ENCODE measurements at regions not wholly inside any gene's neighbourhood (a gene's known extent, or its start where the extent isn't known, plus 50 kb on each side); places are given as distances from the start of the nearest gene placed in this dataset.

GRCh38 chr12:102321305-102322082 is 123.9 kb upstream of the PMCH start:
- intact Hi-C loops (cut with micrococcal nuclease; ENCODE audit: unreplicated experiment) = no loop called here
- H3F3A ChIP-seq (ENCODE audit: insufficient read depth, low read depth) = no peaks in the 10 kb centered on the region
- BruUV-seq (replicated peaks) = no TSS peak
- H3K79me2 ChIP-seq (ENCODE audit: low read depth) = no peaks in the 10 kb centered on the region
- TF ChIP-seq EZH2 (IDR thresholded peaks at IDR 0.05; ENCODE audit: low read depth) (no peak), CTCF (conservative IDR thresholded peaks at IDR 0.05) (no peak)
- CTCF ChIA-PET = no interaction called here
- no peaks in the 10 kb centered on the region for H3K9me2 ChIP-seq (ENCODE audit: insufficient read depth)
- no peaks in the 10 kb centered on the region for H3K9me3 ChIP-seq (ENCODE audit: insufficient read depth, low read depth)
- H3K27ac ChIP-seq = no peak overlapping the region
- no peaks in the 10 kb centered on the region for H3K4me1 ChIP-seq (replicated peaks; ENCODE audit: insufficient read depth)
- no peaks in the 10 kb centered on the region for H3K27me3 ChIP-seq (ENCODE audit: insufficient read depth, low read depth)
- H2AFZ ChIP-seq = no peak overlapping the region
- no peaks in the 10 kb centered on the region for H3K36me3 ChIP-seq (ENCODE audit: low read depth)
- H3K4me3 ChIP-seq = no peak overlapping the region
- H4K20me1 ChIP-seq (ENCODE audit: insufficient read depth) = no peaks in the 10 kb centered on the region
- POLR2A ChIA-PET (ENCODE audit: unreplicated experiment) = no interaction called here
- no peak overlapping the region for H3K4me2 ChIP-seq
- no peak for DNase-seq

GRCh38 chr12:102317155-102317554 is 119.5 kb upstream of the PMCH start:
- no peaks in the 10 kb centered on the region for H3K36me3 ChIP-seq (ENCODE audit: low read depth)
- H3K4me1 ChIP-seq (replicated peaks; ENCODE audit: insufficient read depth) = no peaks in the 10 kb centered on the region
- H3K27me3 ChIP-seq (ENCODE audit: insufficient read depth, low read depth) = no peaks in the 10 kb centered on the region
- no peak overlapping the region for H3K4me3 ChIP-seq
- no TSS peak for BruUV-seq (replicated peaks)
- no peaks in the 10 kb centered on the region for H4K20me1 ChIP-seq (ENCODE audit: insufficient read depth)
- TF ChIP-seq EZH2 (IDR thresholded peaks at IDR 0.05; ENCODE audit: low read depth) (no peak), CTCF (conservative IDR thresholded peaks at IDR 0.05) (no peak)
- no peak overlapping the region for H3K4me2 ChIP-seq
- H3K9me2 ChIP-seq (ENCODE audit: insufficient read depth) = no peaks in the 10 kb centered on the region
- H3K79me2 ChIP-seq (ENCODE audit: low read depth) = no peaks in the 10 kb centered on the region
- intact Hi-C loops (cut with micrococcal nuclease; ENCODE audit: unreplicated experiment) = no loop called here
- no peak overlapping the region for H3K27ac ChIP-seq
- ChIA-PET CTCF (no interaction called here), POLR2A (ENCODE audit: unreplicated experiment) (no interaction called here)
- DNase-seq = no peak
- no peaks in the 10 kb centered on the region for H3K9me3 ChIP-seq (ENCODE audit: insufficient read depth, low read depth)
- H3F3A ChIP-seq (ENCODE audit: insufficient read depth, low read depth) = no peaks in the 10 kb centered on the region
- no peak overlapping the region for H2AFZ ChIP-seq

- TF ChIP-seq EZH2 (IDR thresholded peaks at IDR 0.05; ENCODE audit: low read depth) (no peak), CTCF (conservative IDR thresholded peaks at IDR 0.05) (no peak)
- no peaks in the 10 kb centered on the region for H3K9me3 ChIP-seq (ENCODE audit: insufficient read depth, low read depth)
- H2AFZ ChIP-seq = no peak overlapping the region
- H3K9me2 ChIP-seq (ENCODE audit: insufficient read depth) = no peaks in the 10 kb centered on the region
- H4K20me1 ChIP-seq (ENCODE audit: insufficient read depth) = no peaks in the 10 kb centered on the region
- no peak for DNase-seq
- H3K4me2 ChIP-seq = no peak overlapping the region
- H3K27ac ChIP-seq = no peak overlapping the region
- CTCF ChIA-PET = no interaction called here
- H3K4me1 ChIP-seq (replicated peaks; ENCODE audit: insufficient read depth) = no peaks in the 10 kb centered on the region
- H3K27me3 ChIP-seq (ENCODE audit: insufficient read depth, low read depth) = no peaks in the 10 kb centered on the region
- intact Hi-C loops (cut with micrococcal nuclease; ENCODE audit: unreplicated experiment) = no loop called here
- no TSS peak for BruUV-seq (replicated peaks)
- H3F3A ChIP-seq (ENCODE audit: insufficient read depth, low read depth) = no peaks in the 10 kb centered on the region
- no peaks in the 10 kb centered on the region for H3K36me3 ChIP-seq (ENCODE audit: low read depth)
- H3K79me2 ChIP-seq (ENCODE audit: low read depth) = no peaks in the 10 kb centered on the region
- no peak overlapping the region for H3K4me3 ChIP-seq
- POLR2A ChIA-PET (ENCODE audit: unreplicated experiment) = no interaction called here
Measured at GRCh38 chr12:102316723-102317122, 119.1 kb upstream of the PMCH start.
